ENCODE measurements at regions not wholly inside any gene's neighbourhood (a gene's known extent, or its start where the extent isn't known, plus 50 kb on each side); places are given as distances from the start of the nearest gene placed in this dataset.

DNA sequence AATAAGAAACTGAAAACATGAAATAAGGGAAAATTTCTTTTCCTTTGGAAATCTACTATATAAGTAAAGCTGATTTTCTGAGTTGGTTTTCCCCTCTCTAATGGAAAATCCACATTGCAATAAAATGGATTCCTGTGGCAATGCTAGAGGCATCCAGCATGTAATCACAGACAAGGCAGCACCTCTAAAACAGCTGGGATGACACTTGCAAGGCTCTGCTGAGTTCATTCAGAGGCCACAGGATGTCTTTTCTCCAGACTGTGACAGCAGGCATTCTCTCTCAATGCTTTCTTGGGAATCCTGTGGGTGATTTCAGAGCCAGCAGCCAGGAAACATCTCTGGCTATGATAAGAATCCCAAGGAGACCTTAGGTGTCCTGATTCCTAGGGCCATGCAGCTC, 201.3 kb upstream of the BLID start:
- no peak overlapping the region for H3K27ac ChIP-seq
- TF ChIP-seq, protein P1, sequence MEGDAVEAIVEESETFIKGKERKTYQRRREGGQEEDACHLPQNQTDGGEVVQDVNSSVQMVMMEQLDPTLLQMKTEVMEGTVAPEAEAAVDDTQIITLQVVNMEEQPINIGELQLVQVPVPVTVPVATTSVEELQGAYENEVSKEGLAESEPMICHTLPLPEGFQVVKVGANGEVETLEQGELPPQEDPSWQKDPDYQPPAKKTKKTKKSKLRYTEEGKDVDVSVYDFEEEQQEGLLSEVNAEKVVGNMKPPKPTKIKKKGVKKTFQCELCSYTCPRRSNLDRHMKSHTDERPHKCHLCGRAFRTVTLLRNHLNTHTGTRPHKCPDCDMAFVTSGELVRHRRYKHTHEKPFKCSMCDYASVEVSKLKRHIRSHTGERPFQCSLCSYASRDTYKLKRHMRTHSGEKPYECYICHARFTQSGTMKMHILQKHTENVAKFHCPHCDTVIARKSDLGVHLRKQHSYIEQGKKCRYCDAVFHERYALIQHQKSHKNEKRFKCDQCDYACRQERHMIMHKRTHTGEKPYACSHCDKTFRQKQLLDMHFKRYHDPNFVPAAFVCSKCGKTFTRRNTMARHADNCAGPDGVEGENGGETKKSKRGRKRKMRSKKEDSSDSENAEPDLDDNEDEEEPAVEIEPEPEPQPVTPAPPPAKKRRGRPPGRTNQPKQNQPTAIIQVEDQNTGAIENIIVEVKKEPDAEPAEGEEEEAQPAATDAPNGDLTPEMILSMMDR (IDR thresholded peaks at IDR 0.05; ENCODE audit: low read depth, low read length), result no peak
- no peaks in the 10 kb centered on the region for H3K27me3 ChIP-seq (ENCODE audit: insufficient read depth, low read depth, severe bottlenecking)
- no peaks in the 10 kb centered on the region for H3K9me3 ChIP-seq (ENCODE audit: severe bottlenecking)
- H3K4me3 ChIP-seq (ENCODE audit: low read depth, low read length), result no peak overlapping the region
- DNase-seq, result no peak
- no peaks in the 10 kb centered on the region for H3K36me3 ChIP-seq

DNA sequence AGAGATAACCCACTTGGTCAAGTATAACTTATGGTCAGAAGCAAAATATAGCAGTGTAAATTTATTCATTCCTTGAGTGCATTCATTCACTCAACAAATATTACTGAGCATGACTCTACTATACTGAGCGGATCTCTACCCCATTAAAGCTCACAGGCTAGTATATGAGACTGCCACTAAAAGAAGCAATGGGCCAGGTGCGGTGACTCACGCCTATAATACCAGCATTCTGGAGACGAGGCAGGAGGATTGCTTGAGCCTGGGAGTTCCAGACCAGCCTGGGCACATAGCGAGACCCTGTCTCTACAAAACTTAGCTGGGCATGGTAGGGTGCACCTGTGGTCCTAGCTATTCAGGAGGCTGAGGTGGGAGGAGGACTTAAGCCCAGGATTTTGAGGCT, 197.6 kb upstream of the BLID start:
- Histone ChIP-seq H3K27ac (no peak overlapping the region), H3K4me3 (ENCODE audit: low read depth, low read length) (no peak overlapping the region), H3K9me3 (ENCODE audit: severe bottlenecking) (no peaks in the 10 kb centered on the region), H3K36me3 (no peaks in the 10 kb centered on the region), H3K27me3 (ENCODE audit: insufficient read depth, low read depth, severe bottlenecking) (no peaks in the 10 kb centered on the region)
- DNase-seq, result no peak
- TF ChIP-seq, protein P1 (IDR thresholded peaks at IDR 0.05; ENCODE audit: low read depth, low read length), result no peak

DNA sequence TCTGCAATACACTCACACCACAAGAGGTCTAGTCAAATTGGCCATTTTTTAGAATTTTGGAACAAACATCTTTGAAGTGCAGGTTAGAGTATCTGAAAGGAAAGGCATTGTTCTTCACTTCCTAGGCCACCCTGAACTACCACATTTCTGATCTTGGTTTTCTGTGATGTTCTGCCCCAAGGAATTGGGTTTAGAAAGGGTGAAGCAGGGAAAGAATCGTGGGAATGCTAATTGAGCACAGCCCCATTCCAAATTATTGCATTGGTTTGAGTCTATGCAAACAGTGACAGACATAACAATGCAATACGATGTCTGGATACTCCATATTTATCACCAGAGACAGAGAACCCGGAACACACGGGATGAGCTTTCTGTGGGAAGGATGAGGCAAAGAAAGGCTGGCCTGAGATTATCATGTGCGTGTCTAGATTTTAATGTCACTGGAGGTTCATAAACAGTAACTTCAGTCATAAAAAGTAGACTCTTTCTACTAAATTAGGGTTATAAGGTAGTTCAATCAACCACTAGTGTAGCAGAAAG, 195.3 kb upstream of the BLID start:
- Histone ChIP-seq H3K36me3 (no peaks in the 10 kb centered on the region), H3K4me3 (ENCODE audit: low read depth, low read length) (no peak overlapping the region), H3K27ac (no peak overlapping the region), H3K9me3 (ENCODE audit: severe bottlenecking) (no peaks in the 10 kb centered on the region), H3K27me3 (ENCODE audit: insufficient read depth, low read depth, severe bottlenecking) (no peaks in the 10 kb centered on the region)
- no peak for DNase-seq
- TF ChIP-seq, protein P1 (IDR thresholded peaks at IDR 0.05; ENCODE audit: low read depth, low read length), result no peak

DNA sequence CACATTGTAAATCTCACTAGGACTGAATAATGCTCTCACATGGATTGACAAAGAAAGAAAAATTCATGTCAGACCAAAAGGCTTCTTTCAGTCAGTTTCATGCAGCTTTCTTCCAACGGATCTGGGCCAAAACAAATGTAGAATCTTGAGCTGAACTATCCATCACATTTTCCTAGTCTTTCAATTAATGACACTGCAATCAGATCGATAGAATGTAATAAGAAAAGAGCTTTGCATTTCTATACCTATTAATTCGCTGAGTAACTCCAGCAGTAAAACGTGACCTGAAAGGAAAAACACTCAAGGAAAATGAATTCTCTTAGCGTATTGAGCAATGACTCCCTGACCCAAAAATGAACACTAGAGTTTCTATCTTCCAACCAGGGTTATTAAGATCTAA, 194.8 kb upstream of the BLID start:
- no peak overlapping the region for H3K27ac ChIP-seq
- no peaks in the 10 kb centered on the region for H3K9me3 ChIP-seq (ENCODE audit: severe bottlenecking)
- no peaks in the 10 kb centered on the region for H3K36me3 ChIP-seq
- no peak for DNase-seq
- TF ChIP-seq, protein P1 (IDR thresholded peaks at IDR 0.05; ENCODE audit: low read depth, low read length), result no peak
- H3K27me3 ChIP-seq (ENCODE audit: insufficient read depth, low read depth, severe bottlenecking), result no peaks in the 10 kb centered on the region
- H3K4me3 ChIP-seq (ENCODE audit: low read depth, low read length), result no peak overlapping the region

DNA sequence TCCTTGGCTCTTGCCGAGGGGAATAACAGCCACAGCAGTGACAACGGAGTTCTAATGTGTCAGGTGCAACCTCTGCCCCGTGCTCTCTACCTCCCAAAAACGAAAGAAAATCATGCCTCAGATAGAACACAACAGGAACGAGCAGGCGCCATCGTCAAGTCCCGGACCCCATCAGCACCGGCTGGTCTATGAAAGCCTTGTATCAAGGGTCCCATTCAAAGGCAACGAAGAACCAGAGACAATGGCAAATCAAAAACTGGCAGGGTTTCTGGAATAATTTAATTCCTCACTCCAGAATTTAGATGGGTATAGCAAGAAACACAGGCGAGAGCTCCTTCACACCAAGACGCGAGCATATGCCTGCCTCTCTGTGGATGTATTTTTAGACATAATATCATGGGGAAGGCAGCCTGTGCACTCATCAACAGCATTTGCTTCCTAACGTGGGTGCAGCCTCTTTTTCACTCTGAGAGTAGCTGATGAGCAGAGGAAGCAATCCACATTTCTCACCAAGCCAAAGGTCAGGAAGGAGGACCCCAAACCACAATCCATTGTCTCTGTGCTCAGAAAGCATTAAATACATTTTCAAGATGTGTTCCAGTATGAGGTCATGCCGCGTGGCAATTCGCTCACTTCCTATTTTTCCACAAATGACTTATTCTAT, 193.4 kb upstream of the BLID start:
- Histone ChIP-seq H3K36me3 (no peaks in the 10 kb centered on the region), H3K4me3 (ENCODE audit: low read depth, low read length) (no peak overlapping the region), H3K9me3 (ENCODE audit: severe bottlenecking) (no peaks in the 10 kb centered on the region), H3K27ac (no peak overlapping the region), H3K27me3 (ENCODE audit: insufficient read depth, low read depth, severe bottlenecking) (no peaks in the 10 kb centered on the region)
- no peak for DNase-seq
- TF ChIP-seq, protein P1 (IDR thresholded peaks at IDR 0.05; ENCODE audit: low read depth, low read length), result no peak

DNA sequence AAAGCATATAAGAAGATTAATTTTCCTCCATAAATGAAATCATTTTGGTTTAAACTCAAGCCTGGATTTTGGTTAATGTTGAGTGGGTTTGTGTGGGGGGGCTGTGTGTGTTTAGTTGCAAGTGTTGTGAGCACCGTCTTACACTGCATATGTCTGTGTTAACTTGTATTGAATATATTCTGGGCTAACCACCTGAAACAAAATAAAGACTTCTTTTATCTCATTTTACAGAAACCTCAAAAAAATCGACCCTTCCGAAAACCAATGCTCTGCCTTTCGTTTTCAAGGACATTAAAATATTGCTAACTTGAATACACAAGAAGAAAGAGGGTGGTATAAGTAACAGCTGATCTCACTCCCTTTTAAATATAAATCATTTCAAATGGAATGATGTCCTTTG, 192.2 kb upstream of the BLID start:
- TF ChIP-seq, protein P1 (IDR thresholded peaks at IDR 0.05; ENCODE audit: low read depth, low read length), result no peak
- no peaks in the 10 kb centered on the region for H3K36me3 ChIP-seq
- DNase-seq, result no peak
- H3K4me3 ChIP-seq (ENCODE audit: low read depth, low read length), result no peak overlapping the region
- H3K27me3 ChIP-seq (ENCODE audit: insufficient read depth, low read depth, severe bottlenecking), result no peaks in the 10 kb centered on the region
- no peak overlapping the region for H3K27ac ChIP-seq
- H3K9me3 ChIP-seq (ENCODE audit: severe bottlenecking), result no peaks in the 10 kb centered on the region
